Liver (tissue), 3 donors: ENCODE measurements at regions not wholly inside any gene's neighbourhood (a gene's known extent, or its start where the extent isn't known, plus 50 kb on each side); places are given as distances from the start of the nearest gene placed in this dataset.

Source experiments
- CTCF ChIP-seq: fragments of 150-350 bp; IDR thresholded peaks from 2 replicates; pipeline ENCODE4 v1.5.1; 2017; ENCODE audit warnings: improper control_type of control experiment, low read depth, low read length; ENCODE audit not compliant: missing input control
- FOXA1 ChIP-seq: IDR thresholded peaks from 2 replicates; pipeline ENCODE4 v1.6.1; 2016; ENCODE audit warnings: antibody characterized with exemption
- GABPA ChIP-seq, 2 donors: IDR thresholded peaks in 1 of 2; conservative IDR thresholded peaks in 1 of 2; 2 replicates each; pipeline ENCODE4 v1.6.1; 2016; ENCODE audit warnings: antibody characterized with exemption in 2 of 2, mild to moderate bottlenecking in 1 of 2, moderate library complexity in 1 of 2
- JUND ChIP-seq, 2 donors: IDR thresholded peaks; 2 replicates each; pipeline ENCODE4 v1.6.1; 2016; ENCODE audit warnings: antibody characterized with exemption in 2 of 2
- REST ChIP-seq: IDR thresholded peaks from 2 replicates; pipeline ENCODE4 v1.6.1; 2016; ENCODE audit warnings: antibody characterized with exemption, mild to moderate bottlenecking
- donor health status: healthy.
- donor health status: healthy.

- no peak for TF ChIP-seq CTCF
- TF ChIP-seq JUND (IDR thresholded peaks at IDR 0.05): no peak
- TF ChIP-seq FOXA1: no peak
- no peak for TF ChIP-seq REST
- no peak for TF ChIP-seq GABPA (IDR thresholded peaks at IDR 0.05 in 1 of 2, conservative IDR thresholded peaks at IDR 0.05 in 1 of 2)
These were observed 480.7 kb downstream of the GRXCR1 start for GRCh38 chr4:43373201-43373600.
